GM19467 (cell line): ENCODE measurements at regions not wholly inside any gene's neighbourhood (a gene's known extent, or its start where the extent isn't known, plus 50 kb on each side); places are given as distances from the start of the nearest gene placed in this dataset.
"Not testable (repeated sequence)": the region's sequence is repeated elsewhere in the genome, so short reads cannot be mapped to it uniquely, and the experiment has no call there.

Experiments used
- ATAC-seq: cut with Tn5 transposase; IDR thresholded peaks from one replicate; pipeline ENCODE4 v1.9.1; 2021; ENCODE audit warnings: mild to moderate bottlenecking, moderate library complexity; ENCODE audit not compliant: unreplicated experiment

GRCh38 chr7:17437586-17437985 is 139.1 kb downstream of the AHR start:
- no peak for ATAC-seq

- ATAC-seq: not testable (repeated sequence)
Observed at GRCh38 chr7:17440025-17440784, 141.8 kb downstream of the AHR start.

GRCh38 chr7:17440831-17441230 is 142.4 kb downstream of the AHR start:
- no peak for ATAC-seq

- ATAC-seq: no peak
Observed at GRCh38 chr7:17441557-17441956, 143.1 kb downstream of the AHR start.

- ATAC-seq: no peak
Observed at GRCh38 chr7:17444151-17444550, 145.7 kb downstream of the AHR start.

- ATAC-seq: no peak
Observed at GRCh38 chr7:17444673-17445072, 146.2 kb downstream of the AHR start.

- ATAC-seq: no peak
Observed at GRCh38 chr7:17446340-17446739, 147.9 kb downstream of the AHR start.

- ATAC-seq: no peak
Observed at GRCh38 chr7:17447728-17448478, 149.5 kb downstream of the AHR start.

- no peak for ATAC-seq
Observed at GRCh38 chr7:17448479-17449423, 150.3 kb downstream of the AHR start.

GRCh38 chr7:17456541-17456940 is 158.1 kb downstream of the AHR start:
- no peak for ATAC-seq

GRCh38 chr7:17460001-17460400 is 161.5 kb downstream of the AHR start:
- ATAC-seq: no peak

- ATAC-seq: no peak
Observed at GRCh38 chr7:17460665-17461064, 162.2 kb downstream of the AHR start.

GRCh38 chr7:17462131-17462631 is 163.7 kb downstream of the AHR start:
- ATAC-seq: no peak

- no peak for ATAC-seq
Observed at GRCh38 chr7:17463511-17464085, 165.1 kb downstream of the AHR start.

- ATAC-seq: no peak
Observed at GRCh38 chr7:17466216-17466615, 167.8 kb downstream of the AHR start.

- no peak for ATAC-seq
Observed at GRCh38 chr7:17467386-17467945, 169.0 kb downstream of the AHR start.

GRCh38 chr7:17471325-17471724 is 172.9 kb downstream of the AHR start:
- ATAC-seq: no peak

GRCh38 chr7:17472518-17472917 is 174.1 kb downstream of the AHR start:
- no peak for ATAC-seq

GRCh38 chr7:17472939-17473338 is 174.5 kb downstream of the AHR start:
- ATAC-seq: no peak

GRCh38 chr7:17474724-17475344 is 176.4 kb downstream of the AHR start:
- no peak for ATAC-seq
